ENCODE measurements at regions not wholly inside any gene's neighbourhood (a gene's known extent, or its start where the extent isn't known, plus 50 kb on each side); places are given as distances from the start of the nearest gene placed in this dataset.

GRCh38 chr4:151879705-151880445 is 119.1 kb upstream of the GATB start:
- TF ChIP-seq, protein P1, sequence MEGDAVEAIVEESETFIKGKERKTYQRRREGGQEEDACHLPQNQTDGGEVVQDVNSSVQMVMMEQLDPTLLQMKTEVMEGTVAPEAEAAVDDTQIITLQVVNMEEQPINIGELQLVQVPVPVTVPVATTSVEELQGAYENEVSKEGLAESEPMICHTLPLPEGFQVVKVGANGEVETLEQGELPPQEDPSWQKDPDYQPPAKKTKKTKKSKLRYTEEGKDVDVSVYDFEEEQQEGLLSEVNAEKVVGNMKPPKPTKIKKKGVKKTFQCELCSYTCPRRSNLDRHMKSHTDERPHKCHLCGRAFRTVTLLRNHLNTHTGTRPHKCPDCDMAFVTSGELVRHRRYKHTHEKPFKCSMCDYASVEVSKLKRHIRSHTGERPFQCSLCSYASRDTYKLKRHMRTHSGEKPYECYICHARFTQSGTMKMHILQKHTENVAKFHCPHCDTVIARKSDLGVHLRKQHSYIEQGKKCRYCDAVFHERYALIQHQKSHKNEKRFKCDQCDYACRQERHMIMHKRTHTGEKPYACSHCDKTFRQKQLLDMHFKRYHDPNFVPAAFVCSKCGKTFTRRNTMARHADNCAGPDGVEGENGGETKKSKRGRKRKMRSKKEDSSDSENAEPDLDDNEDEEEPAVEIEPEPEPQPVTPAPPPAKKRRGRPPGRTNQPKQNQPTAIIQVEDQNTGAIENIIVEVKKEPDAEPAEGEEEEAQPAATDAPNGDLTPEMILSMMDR (conservative IDR thresholded peaks at IDR 0.05; ENCODE audit: low read length) = no peak
- no peak for TF ChIP-seq EZH2phosphoT487 (IDR thresholded peaks at IDR 0.05; ENCODE audit: borderline replicate concordance, low read depth, low read length)

All from OCI-LY7 (cell line).